Astrocyte (in vitro differentiated cells and primary cell): ENCODE measurements at regions not wholly inside any gene's neighbourhood (a gene's known extent, or its start where the extent isn't known, plus 50 kb on each side); places are given as distances from the start of the nearest gene placed in this dataset.

Experiments used
- EZH2 ChIP-seq: IDR thresholded peaks from 2 replicates; pipeline ENCODE4 v1.6.1; 2012; ENCODE audit warnings: mild to moderate bottlenecking, low read length, inconsistent platforms; ENCODE audit not compliant: insufficient read depth
- TF ChIP-seq, protein P1 (sequence below): IDR thresholded peaks from 2 replicates; pipeline ENCODE4 v1.5.1; 2011; ENCODE audit warnings: low read depth, mild to moderate bottlenecking, inconsistent platforms, low read length, moderate library complexity; ENCODE audit not compliant: insufficient read depth

DNA sequence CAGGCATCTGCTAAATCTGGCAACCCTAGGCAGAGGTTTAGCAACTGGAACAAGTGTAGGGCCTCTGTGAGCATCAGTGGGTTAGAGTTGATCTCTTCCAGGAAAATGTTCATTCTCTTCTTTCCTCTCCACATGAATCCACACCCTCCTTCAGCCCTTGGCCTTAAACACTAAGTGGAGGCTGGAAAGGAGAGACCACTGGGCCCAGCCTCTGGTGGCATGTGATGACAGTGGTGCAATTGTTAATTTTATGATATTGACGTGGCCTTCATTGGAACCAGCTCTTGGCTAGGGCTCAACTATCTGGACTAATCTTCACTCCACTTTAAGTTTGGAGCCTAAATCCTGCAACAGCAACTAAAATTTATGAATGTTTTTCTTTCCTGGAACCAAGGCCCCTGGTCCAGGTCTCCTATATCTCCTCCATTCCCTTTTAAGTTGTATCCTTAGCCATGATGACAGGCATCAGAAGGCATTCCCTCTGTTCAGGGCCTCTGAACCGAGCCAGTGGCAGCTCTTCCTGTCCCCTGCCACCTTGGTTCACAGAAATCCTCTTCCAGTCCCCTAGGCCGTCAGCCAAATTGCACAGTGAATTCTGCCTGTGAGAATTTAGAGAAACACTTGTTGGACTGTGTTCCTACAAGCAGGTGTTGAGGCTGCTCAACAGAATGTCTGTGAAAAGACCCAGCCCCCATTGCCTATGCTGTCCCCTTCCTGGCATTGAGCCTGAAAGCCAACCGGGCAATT is 132.2 kb downstream of the PSMG1 start:
- TF ChIP-seq, protein P1, sequence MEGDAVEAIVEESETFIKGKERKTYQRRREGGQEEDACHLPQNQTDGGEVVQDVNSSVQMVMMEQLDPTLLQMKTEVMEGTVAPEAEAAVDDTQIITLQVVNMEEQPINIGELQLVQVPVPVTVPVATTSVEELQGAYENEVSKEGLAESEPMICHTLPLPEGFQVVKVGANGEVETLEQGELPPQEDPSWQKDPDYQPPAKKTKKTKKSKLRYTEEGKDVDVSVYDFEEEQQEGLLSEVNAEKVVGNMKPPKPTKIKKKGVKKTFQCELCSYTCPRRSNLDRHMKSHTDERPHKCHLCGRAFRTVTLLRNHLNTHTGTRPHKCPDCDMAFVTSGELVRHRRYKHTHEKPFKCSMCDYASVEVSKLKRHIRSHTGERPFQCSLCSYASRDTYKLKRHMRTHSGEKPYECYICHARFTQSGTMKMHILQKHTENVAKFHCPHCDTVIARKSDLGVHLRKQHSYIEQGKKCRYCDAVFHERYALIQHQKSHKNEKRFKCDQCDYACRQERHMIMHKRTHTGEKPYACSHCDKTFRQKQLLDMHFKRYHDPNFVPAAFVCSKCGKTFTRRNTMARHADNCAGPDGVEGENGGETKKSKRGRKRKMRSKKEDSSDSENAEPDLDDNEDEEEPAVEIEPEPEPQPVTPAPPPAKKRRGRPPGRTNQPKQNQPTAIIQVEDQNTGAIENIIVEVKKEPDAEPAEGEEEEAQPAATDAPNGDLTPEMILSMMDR, result no peak
- no peak for TF ChIP-seq EZH2
